ENCODE measurements at regions not wholly inside any gene's neighbourhood (a gene's known extent, or its start where the extent isn't known, plus 50 kb on each side); places are given as distances from the start of the nearest gene placed in this dataset.

DNA sequence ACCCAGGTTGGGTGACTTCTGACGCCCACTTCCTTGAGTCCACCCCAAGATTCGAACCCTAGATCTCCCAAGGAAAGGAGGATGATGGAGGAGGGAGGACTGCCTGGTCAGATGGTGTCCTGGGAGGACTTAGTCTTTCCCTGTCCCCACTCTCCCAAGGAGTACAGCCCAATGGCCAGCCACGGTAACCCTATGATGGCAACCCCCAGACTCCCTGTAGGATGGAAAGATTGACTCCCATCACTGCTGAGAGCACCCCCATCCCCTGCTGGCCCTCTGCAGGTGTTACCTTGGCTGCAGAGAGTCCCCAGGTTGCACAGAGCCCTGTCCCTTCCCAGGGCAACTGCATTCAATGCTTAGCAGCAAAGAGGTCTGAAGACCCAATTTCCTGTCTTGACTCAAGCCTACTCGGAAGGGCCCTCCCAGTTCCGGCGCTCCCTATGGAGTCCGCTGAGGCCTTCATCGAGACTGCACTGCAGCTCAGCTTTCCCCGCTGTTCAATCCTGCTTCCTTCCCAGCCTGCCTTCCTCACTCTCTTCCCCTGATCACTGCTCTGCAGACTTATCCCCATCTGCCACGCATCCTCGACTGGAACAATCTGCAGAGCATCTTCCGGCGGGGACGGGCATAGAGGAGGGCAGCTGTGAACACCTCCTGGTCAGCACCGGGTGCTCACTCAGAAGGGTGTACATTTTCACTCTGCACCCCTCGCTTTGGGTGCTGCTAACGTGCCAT is 50.8 kb upstream of the OCM2 start:
- DNase-seq (ENCODE audit: extremely low spot score, insufficient read length, low read depth) (no peak), FAIRE-seq (no peak)

DNA sequence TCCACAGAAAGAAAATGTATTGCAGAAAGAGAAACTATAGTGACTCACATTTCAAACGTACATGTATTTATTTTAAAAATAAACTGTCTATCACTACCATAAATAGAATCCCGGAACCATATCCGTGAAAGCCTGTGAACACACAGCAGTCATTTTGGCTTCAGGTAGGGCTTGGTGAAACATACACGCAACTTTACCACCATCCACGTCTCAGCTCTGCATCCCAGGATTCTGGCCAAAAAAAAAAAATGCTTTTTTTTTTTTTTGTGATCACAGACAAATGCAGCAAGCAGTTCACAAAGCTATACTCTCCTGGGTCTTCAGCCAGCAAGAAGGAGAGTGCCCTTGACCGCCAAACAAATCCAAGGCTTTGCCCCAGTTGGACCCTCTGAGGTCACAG is 56.8 kb upstream of the OCM2 start:
- DNase-seq (ENCODE audit: extremely low spot score, insufficient read length, low read depth) (no peak), FAIRE-seq (no peak)

DNA sequence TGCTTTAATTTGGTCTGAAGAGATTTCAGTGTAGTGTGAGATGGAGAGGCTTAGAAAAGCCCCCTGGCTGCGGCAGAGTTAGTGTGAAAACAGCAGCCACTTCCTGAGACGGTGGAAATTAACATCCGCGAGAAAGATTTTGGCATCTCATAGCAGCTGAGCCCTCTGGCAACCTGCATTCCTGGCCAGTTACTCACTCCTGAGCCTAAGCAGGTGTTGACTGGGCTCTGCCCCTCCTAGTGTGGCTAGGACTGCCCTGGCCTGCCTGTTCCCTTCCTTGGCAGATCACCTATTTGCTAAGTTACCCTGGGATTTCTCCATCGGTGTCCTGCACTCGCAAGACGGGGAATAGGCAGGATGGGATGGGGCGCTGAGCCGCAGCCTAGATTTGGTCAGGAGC is 57.6 kb upstream of the LMTK2 start:
- DNase-seq (ENCODE audit: extremely low spot score, insufficient read length, low read depth) (no peak), FAIRE-seq (no peak)

DNA sequence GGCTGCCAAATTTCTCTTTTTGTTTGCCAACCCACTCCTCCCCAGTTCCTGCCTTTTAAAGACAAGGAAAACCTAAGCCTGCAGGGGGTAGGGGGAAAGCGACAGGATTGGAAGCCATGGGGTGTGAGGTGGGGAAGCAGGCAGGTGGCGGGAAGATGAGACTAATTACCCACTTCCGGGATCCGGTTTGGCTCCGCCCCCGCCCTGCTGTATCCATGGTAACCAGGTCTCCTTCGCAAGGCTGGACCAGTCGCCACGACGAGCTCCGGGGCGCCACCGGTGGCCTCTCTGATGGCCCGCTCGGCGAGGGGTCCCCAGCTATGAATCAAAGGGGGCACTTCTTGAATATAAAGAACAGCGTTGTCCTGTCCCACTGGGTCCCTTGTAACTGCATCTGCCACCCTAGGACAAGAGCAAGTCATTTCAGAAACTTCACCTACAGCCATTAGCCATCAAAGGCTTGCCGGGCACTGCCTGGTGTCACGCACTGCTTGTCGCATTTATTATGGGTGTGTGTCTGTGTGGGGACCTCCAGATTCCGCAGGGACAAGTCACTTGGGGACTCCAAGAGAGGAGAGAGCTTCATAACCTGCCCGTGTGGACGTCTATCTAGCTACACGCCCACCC is 55.4 kb upstream of the LMTK2 start:
- FAIRE-seq (no peak), DNase-seq (ENCODE audit: extremely low spot score, insufficient read length, low read depth) (peak; percentile 23)

DNA sequence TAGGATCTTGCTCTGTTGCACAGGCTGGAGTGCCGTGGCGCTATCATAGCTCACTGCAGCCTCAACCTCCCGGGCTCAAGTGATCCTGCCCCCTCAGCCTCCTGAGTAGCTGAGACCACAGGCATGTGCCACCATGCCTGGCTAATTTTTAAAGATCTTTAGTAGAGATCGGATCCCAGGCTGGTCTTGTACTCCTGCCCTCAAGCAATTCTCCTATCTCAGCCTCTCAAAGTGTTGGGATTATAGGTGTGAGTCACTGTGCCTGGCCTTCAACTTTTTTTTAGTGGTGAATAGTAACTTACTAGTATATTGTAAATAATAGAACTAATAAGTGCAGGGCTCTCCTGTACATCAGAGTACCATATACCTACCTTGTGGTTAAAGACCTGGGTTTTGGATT is 52.1 kb upstream of the LMTK2 start:
- DNase-seq (ENCODE audit: extremely low spot score, insufficient read length, low read depth) (no peak), FAIRE-seq (no peak)

DNA sequence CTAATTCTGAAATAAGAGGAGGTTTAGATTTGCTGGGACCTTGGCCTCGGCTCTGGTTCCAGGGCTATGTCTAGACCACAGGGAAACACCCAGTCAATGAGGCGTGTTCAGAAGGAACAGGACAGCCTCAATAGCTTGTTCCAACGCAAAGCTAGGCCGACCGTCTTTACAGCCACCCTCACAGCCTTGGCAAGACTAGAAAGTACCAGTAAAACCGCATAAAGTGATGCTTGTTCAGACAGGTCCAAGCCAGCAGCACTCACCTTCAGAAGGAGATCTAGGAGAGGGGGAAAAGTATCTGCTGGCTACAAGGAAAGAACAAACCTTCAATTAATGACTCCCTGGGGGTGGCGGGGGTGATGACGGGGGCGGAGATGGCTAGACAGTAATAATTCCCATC is 50.1 kb upstream of the LMTK2 start:
- FAIRE-seq = no peak
- DNase-seq (ENCODE audit: extremely low spot score, insufficient read length, low read depth) = no peak
